Neural crest cell (in vitro differentiated cells): ENCODE measurements at regions not wholly inside any gene's neighbourhood (a gene's known extent, or its start where the extent isn't known, plus 50 kb on each side); places are given as distances from the start of the nearest gene placed in this dataset.

ENCODE experiments used
- DNase-seq: peaks from one replicate; pipeline ENCODE4 v3.0.0; 2021; ENCODE audit warnings: low read depth, mixed read lengths, low spot score
- H3K27ac Mint-ChIP-seq: one replicate; pipeline ENCODE4 v1.8.0; 2021; ENCODE audit warnings: mild to moderate bottlenecking, mixed read lengths; ENCODE audit not compliant: unreplicated experiment
- H3K27me3 Mint-ChIP-seq: 2 replicates; pipeline ENCODE4 v1.8.0; 2021; ENCODE audit warnings: low read depth, mild to moderate bottlenecking, mixed read lengths
- H3K36me3 Mint-ChIP-seq: 2 replicates; pipeline ENCODE4 v1.8.0; 2021; ENCODE audit warnings: low read depth, mild to moderate bottlenecking, mixed read lengths
- H3K4me1 Mint-ChIP-seq: 2 replicates; pipeline ENCODE4 v1.8.0; 2021; ENCODE audit warnings: mixed read lengths
- H3K4me3 Mint-ChIP-seq: one replicate; pipeline ENCODE4 v1.8.0; 2021; ENCODE audit warnings: mild to moderate bottlenecking, mixed read lengths
- H3K9me3 Mint-ChIP-seq: 2 replicates; pipeline ENCODE4 v1.8.0; 2021; ENCODE audit warnings: mixed read lengths
- CTCF ChIP-seq: fragments of 200-600 bp; sonication (generic); conservative IDR thresholded peaks from 2 replicates; pipeline ENCODE4 v1.5.0; 2021; ENCODE audit warnings: antibody characterized with exemption, mild to moderate bottlenecking

GRCh38 chr2:144963031-144963430, 443.1 kb upstream of the ZEB2 start:
- peaks cover 16% of the 10 kb centered on the region for H3K9me3 Mint-ChIP-seq
- H3K27me3 Mint-ChIP-seq, result no peaks in the 10 kb centered on the region
- TF ChIP-seq CTCF, result no peak
- no peaks in the 10 kb centered on the region for H3K4me1 Mint-ChIP-seq
- peaks cover 19% of the 10 kb centered on the region for H3K36me3 Mint-ChIP-seq
- peak overlapping the region; percentile 21 for H3K27ac Mint-ChIP-seq
- H3K4me3 Mint-ChIP-seq, result no peak overlapping the region
- no peak for DNase-seq

GRCh38 chr2:144959416-144959815, 439.5 kb upstream of the ZEB2 start:
- peaks cover 1% of the 10 kb centered on the region for H3K9me3 Mint-ChIP-seq
- no peak for TF ChIP-seq CTCF
- no peak overlapping the region for H3K27ac Mint-ChIP-seq
- no peak for DNase-seq
- H3K27me3 Mint-ChIP-seq, result no peaks in the 10 kb centered on the region
- H3K4me3 Mint-ChIP-seq, result no peak overlapping the region
- H3K36me3 Mint-ChIP-seq, result peaks cover 4% of the 10 kb centered on the region
- peaks cover 7% of the 10 kb centered on the region for H3K4me1 Mint-ChIP-seq

GRCh38 chr2:144950899-144951560, 431.1 kb upstream of the ZEB2 start:
- H3K36me3 Mint-ChIP-seq, result no peaks in the 10 kb centered on the region
- peaks cover 28% of the 10 kb centered on the region for H3K4me1 Mint-ChIP-seq
- no peak overlapping the region for H3K4me3 Mint-ChIP-seq
- H3K27me3 Mint-ChIP-seq, result no peaks in the 10 kb centered on the region
- DNase-seq, result no peak
- no peaks in the 10 kb centered on the region for H3K9me3 Mint-ChIP-seq
- TF ChIP-seq CTCF, result no peak
- peak overlapping the region; percentile 10 for H3K27ac Mint-ChIP-seq

GRCh38 chr2:144948205-144948855, 428.4 kb upstream of the ZEB2 start:
- H3K27me3 Mint-ChIP-seq, result no peaks in the 10 kb centered on the region
- no peak overlapping the region for H3K4me3 Mint-ChIP-seq
- no peaks in the 10 kb centered on the region for H3K36me3 Mint-ChIP-seq
- H3K9me3 Mint-ChIP-seq, result no peaks in the 10 kb centered on the region
- peaks cover 38% of the 10 kb centered on the region for H3K4me1 Mint-ChIP-seq
- no peak overlapping the region for H3K27ac Mint-ChIP-seq
- no peak for DNase-seq
- TF ChIP-seq CTCF, result no peak

GRCh38 chr2:144947709-144948037, 427.8 kb upstream of the ZEB2 start:
- peaks cover 45% of the 10 kb centered on the region for H3K4me1 Mint-ChIP-seq
- no peaks in the 10 kb centered on the region for H3K9me3 Mint-ChIP-seq
- no peak for TF ChIP-seq CTCF
- DNase-seq, result no peak
- H3K36me3 Mint-ChIP-seq, result no peaks in the 10 kb centered on the region
- H3K27me3 Mint-ChIP-seq, result no peaks in the 10 kb centered on the region
- H3K27ac Mint-ChIP-seq, result peak overlapping the region; percentile 9
- H3K4me3 Mint-ChIP-seq, result no peak overlapping the region
